ENCODE measurements at regions not wholly inside any gene's neighbourhood (a gene's known extent, or its start where the extent isn't known, plus 50 kb on each side); places are given as distances from the start of the nearest gene placed in this dataset.

DNA sequence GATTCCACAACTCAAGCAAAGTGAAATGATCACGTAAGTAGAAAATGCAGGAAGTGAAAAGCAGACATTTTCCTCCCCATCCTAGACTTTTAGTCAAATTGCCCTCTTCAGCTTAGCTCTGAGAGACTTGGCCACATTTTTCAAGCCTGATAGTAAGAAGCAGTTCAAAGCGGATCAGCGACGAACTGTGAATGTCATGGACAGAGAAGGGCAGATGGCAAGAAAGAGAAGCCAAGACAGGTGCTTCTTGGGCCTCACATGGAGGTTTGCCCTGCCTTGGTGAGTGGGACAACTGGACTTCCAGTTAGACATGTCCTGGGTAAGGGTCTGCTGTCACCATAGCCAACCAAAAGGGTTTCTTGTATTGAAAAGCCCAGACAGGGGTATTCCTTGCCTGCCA lies 291.5 kb downstream of the MED10 start:
- no peak for TF ChIP-seq CTCF (IDR thresholded peaks at IDR 0.05)
- no peak for TF ChIP-seq EZH2 (IDR thresholded peaks at IDR 0.05)
- no peak for TF ChIP-seq EZH2phosphoT487 (IDR thresholded peaks at IDR 0.05)

Measured in neural progenitor cell (in vitro differentiated cells).